Pancreas (tissue), 10 donors: ENCODE measurements at regions not wholly inside any gene's neighbourhood (a gene's known extent, or its start where the extent isn't known, plus 50 kb on each side); places are given as distances from the start of the nearest gene placed in this dataset.

Experiments used
- ATAC-seq, 4 donors: fragments of 200-7000 bp; cut with Tn5 transposase; one replicate each; pipeline versions ENCODE4 v1.8.0 to v1.9.1; 2020; ENCODE audit warnings: mild to moderate bottlenecking in 4 of 4, moderate library complexity in 4 of 4
- DNase-seq, 6 donors: peaks; one replicate each; pipeline ENCODE4 v3.0.0-alpha.2; 2020
- FAIRE-seq: peaks from 2 replicates; lab custom pipeline; 2012; peaks lifted over from hg19 to GRCh38; lab: Jason Lieb, UNC
- H3K27ac ChIP-seq, 4 donors: fragments of 200-600 bp; sonication (generic); 1 replicate in 3 of 4; 2 replicates in 1 of 4; pipeline versions ENCODE4 v1.5.0 to v1.8.0; 2020
- H3K27me3 ChIP-seq, 4 donors: fragments of 200-600 bp; one replicate each; pipeline ENCODE4 v1.8.0; 2021
- H3K36me3 ChIP-seq, 3 donors: fragments of 200-600 bp; sonication (generic) in 1 of 3; one replicate each; pipeline versions ENCODE4 v1.5.0 to v1.8.0; 2020 to 2021
- H3K4me1 ChIP-seq, 3 donors: fragments of 200-600 bp; one replicate each; pipeline ENCODE4 v1.8.0; 2021
- H3K4me3 ChIP-seq, 4 donors: fragments of 200-600 bp; sonication (generic) in 2 of 4; one replicate each; pipeline versions ENCODE4 v1.5.0 to v1.8.0; 2020 to 2021
- H3K9me3 ChIP-seq, 4 donors: fragments of 200-600 bp; one replicate each; pipeline ENCODE4 v1.8.0; 2021
- WGBS, 2 donors: extraction: QIAGEN DNeasy Blood & Tissue Kit; methylation state at CpG; one replicate each; pipeline ENCODE4 v1.1.7; 2013; 5-methylcytosine and 5-hydroxymethylcytosine counted together
- intact Hi-C, 3 donors: fragments of 100-400 bp; cut with DNase I; formaldehyde crosslinking; loops; one replicate each; pipeline versions ENCODE4 v1.11.1 to v1.14.2; 2022
- TF ChIP-seq, protein P1 (sequence below), 4 donors: fragments of 200-600 bp; sonication (generic) in 3 of 4; IDR thresholded peaks; one replicate each; pipeline versions ENCODE4 v1.5.0 to v1.8.0; 2021; ENCODE audit warnings: antibody characterized with exemption in 4 of 4
- donor health status: healthy with polysubstance abuse.
- donor health status: DM: no; HTN: no; CAD: no; lungs with moderate emphysema.
- donor health status: DM: no; HTN: no; CAD: no.
- donor health status: control.
- donor health status: control.
- donor health status: Bipolar disorder and iron deficiency.
- donor health status: DM: yes; HTN: yes; CAD: no.
- donor health status: DM: no; HTN: no; CAD: no.
- donor health status: DM: no; HTN: no; CAD: no.
- donor health status: DM: yes; HTN: yes; CAD: no.

GRCh38 chr3:132084982-132085381 is 50.2 kb upstream of the CPNE4 start:
- intact Hi-C loops: no loop called here
- FAIRE-seq (no peak), ATAC-seq (no peak), DNase-seq (no peak)
- Histone ChIP-seq H3K36me3 (no peaks in the 10 kb centered on the region), H3K27ac (no peak overlapping the region), H3K9me3 (no peaks in the 10 kb centered on the region), H3K27me3 (no peaks in the 10 kb centered on the region), H3K4me3 (no peak overlapping the region), H3K4me1 (no peaks in the 10 kb centered on the region)
- TF ChIP-seq, protein P1, sequence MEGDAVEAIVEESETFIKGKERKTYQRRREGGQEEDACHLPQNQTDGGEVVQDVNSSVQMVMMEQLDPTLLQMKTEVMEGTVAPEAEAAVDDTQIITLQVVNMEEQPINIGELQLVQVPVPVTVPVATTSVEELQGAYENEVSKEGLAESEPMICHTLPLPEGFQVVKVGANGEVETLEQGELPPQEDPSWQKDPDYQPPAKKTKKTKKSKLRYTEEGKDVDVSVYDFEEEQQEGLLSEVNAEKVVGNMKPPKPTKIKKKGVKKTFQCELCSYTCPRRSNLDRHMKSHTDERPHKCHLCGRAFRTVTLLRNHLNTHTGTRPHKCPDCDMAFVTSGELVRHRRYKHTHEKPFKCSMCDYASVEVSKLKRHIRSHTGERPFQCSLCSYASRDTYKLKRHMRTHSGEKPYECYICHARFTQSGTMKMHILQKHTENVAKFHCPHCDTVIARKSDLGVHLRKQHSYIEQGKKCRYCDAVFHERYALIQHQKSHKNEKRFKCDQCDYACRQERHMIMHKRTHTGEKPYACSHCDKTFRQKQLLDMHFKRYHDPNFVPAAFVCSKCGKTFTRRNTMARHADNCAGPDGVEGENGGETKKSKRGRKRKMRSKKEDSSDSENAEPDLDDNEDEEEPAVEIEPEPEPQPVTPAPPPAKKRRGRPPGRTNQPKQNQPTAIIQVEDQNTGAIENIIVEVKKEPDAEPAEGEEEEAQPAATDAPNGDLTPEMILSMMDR (IDR thresholded peaks at IDR 0.05): no peak

- FAIRE-seq (no peak), ATAC-seq (no peak), DNase-seq (no peak)
- no peaks in the 10 kb centered on the region for H3K27me3 ChIP-seq
- no peaks in the 10 kb centered on the region for H3K4me1 ChIP-seq
- WGBS, 2 donors: 28 to 48% methylated on average over 1 of the region's 1 CpG
- H3K4me3 ChIP-seq: no peak overlapping the region
- intact Hi-C loops: no loop called here
- H3K36me3 ChIP-seq: no peaks in the 10 kb centered on the region
- TF ChIP-seq, protein P1 (IDR thresholded peaks at IDR 0.05): no peak
- no peak overlapping the region for H3K27ac ChIP-seq
- H3K9me3 ChIP-seq: no peaks in the 10 kb centered on the region
These were observed 52.5 kb upstream of the CPNE4 start for GRCh38 chr3:132087356-132087755.

GRCh38 chr3:132088291-132088690 is 53.5 kb upstream of the CPNE4 start:
- intact Hi-C loops: no loop called here
- WGBS, 2 donors: 33 to 53% methylated on average over 2 of the region's 2 CpGs
- TF ChIP-seq, protein P1 (IDR thresholded peaks at IDR 0.05): no peak
- H3K36me3 ChIP-seq: no peaks in the 10 kb centered on the region
- no peak for DNase-seq
- H3K27ac ChIP-seq: no peak overlapping the region
- ATAC-seq: no peak
- H3K27me3 ChIP-seq: no peaks in the 10 kb centered on the region
- no peaks in the 10 kb centered on the region for H3K4me1 ChIP-seq
- H3K4me3 ChIP-seq: no peak overlapping the region
- no peaks in the 10 kb centered on the region for H3K9me3 ChIP-seq
- FAIRE-seq: no peak

GRCh38 chr3:132090921-132091320 is 56.1 kb upstream of the CPNE4 start:
- H3K36me3 ChIP-seq: no peaks in the 10 kb centered on the region
- ATAC-seq: no peak
- 76 to 91% methylated on average over 2 of the region's 2 CpGs for WGBS, 2 donors
- TF ChIP-seq, protein P1 (IDR thresholded peaks at IDR 0.05): no peak
- no peaks in the 10 kb centered on the region for H3K9me3 ChIP-seq
- intact Hi-C loops: no loop called here
- no peak for DNase-seq
- H3K4me1 ChIP-seq: no peaks in the 10 kb centered on the region
- no peaks in the 10 kb centered on the region for H3K27me3 ChIP-seq
- H3K27ac ChIP-seq: no peak overlapping the region
- H3K4me3 ChIP-seq: no peak overlapping the region
- no peak for FAIRE-seq

DNA sequence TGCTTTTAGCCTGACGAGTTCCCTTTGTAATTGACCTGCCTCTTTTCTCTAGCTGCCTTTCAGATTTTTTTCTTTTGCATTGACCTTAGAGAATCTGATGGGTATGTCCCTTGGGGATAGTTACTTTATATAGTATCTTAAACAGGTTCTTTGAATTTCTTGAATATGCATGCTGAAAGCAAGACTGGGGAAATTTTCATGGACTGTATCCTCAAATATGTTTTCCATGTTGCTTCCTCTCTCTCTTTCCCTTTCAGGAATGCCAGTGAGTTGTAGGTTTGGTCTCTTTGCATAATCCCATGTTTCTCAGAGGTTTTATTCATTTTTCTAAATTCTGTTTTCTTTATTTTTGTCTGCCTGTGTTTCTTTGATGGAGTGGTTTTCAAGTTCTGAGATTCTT is 81.8 kb upstream of the CPNE4 start:
- intact Hi-C loops: no loop called here
- H3K4me3 ChIP-seq: no peak overlapping the region
- H3K9me3 ChIP-seq: no peaks in the 10 kb centered on the region
- no peak for DNase-seq
- TF ChIP-seq, protein P1 (IDR thresholded peaks at IDR 0.05): no peak
- WGBS, 2 donors: 56 to 82% methylated on average over 1 of the region's 1 CpG
- no peak for FAIRE-seq
- no peaks in the 10 kb centered on the region for H3K27me3 ChIP-seq
- ATAC-seq: no peak
- no peak overlapping the region for H3K27ac ChIP-seq
- no peaks in the 10 kb centered on the region for H3K4me1 ChIP-seq
- no peaks in the 10 kb centered on the region for H3K36me3 ChIP-seq
